Left kidney (tissue), 1 donor: ENCODE measurements at regions not wholly inside any gene's neighbourhood (a gene's known extent, or its start where the extent isn't known, plus 50 kb on each side); places are given as distances from the start of the nearest gene placed in this dataset.
"Not testable (repeated sequence)": the region's sequence is repeated elsewhere in the genome, so short reads cannot be mapped to it uniquely, and the experiment has no call there.

Experiments
- DNase-seq: peaks from one replicate; pipeline ENCODE4 v3.0.0-alpha.2; 2013

- DNase-seq: no peak
These were observed 149.9 kb upstream of the ANKH start for GRCh38 chr5:15021266-15022046.

- no peak for DNase-seq
These were observed 149.2 kb upstream of the ANKH start for GRCh38 chr5:15020736-15021135.

GRCh38 chr5:15014809-15015208 is 143.2 kb upstream of the ANKH start:
- DNase-seq: no peak

GRCh38 chr5:15013654-15014463 is 142.3 kb upstream of the ANKH start:
- DNase-seq: peak; percentile 63

GRCh38 chr5:15012061-15012460 is 140.5 kb upstream of the ANKH start:
- DNase-seq: no peak

- DNase-seq: no peak
These were observed 139.4 kb upstream of the ANKH start for GRCh38 chr5:15010936-15011335.

GRCh38 chr5:15009420-15009819 is 137.8 kb upstream of the ANKH start:
- peak; percentile 34 for DNase-seq

GRCh38 chr5:15008921-15009320 is 137.3 kb upstream of the ANKH start:
- DNase-seq: no peak

GRCh38 chr5:15008476-15008875 is 136.9 kb upstream of the ANKH start:
- DNase-seq: no peak

GRCh38 chr5:15007646-15008045 is 136.1 kb upstream of the ANKH start:
- no peak for DNase-seq

- no peak for DNase-seq
These were observed 132.9 kb upstream of the ANKH start for GRCh38 chr5:15004506-15004905.

GRCh38 chr5:15003511-15003920 is 131.9 kb upstream of the ANKH start:
- DNase-seq: peak; percentile 53

GRCh38 chr5:15002791-15003190 is 131.2 kb upstream of the ANKH start:
- no peak for DNase-seq

GRCh38 chr5:15002173-15002572 is 130.6 kb upstream of the ANKH start:
- DNase-seq: no peak

GRCh38 chr5:15001517-15001916 is 129.9 kb upstream of the ANKH start:
- DNase-seq: no peak

- no peak for DNase-seq
These were observed 126.9 kb upstream of the ANKH start for GRCh38 chr5:14998491-14998890.

GRCh38 chr5:14996997-14997396 is 125.4 kb upstream of the ANKH start:
- DNase-seq: no peak

- DNase-seq: no peak
These were observed 123.7 kb upstream of the ANKH start for GRCh38 chr5:14995229-14995628.

GRCh38 chr5:14993459-14994133 is 122.0 kb upstream of the ANKH start:
- not testable (repeated sequence) for DNase-seq

GRCh38 chr5:14992751-14993458 is 121.3 kb upstream of the ANKH start:
- DNase-seq: not testable (repeated sequence)

- DNase-seq: no peak
These were observed 116.6 kb upstream of the ANKH start for GRCh38 chr5:14988223-14988622.

- no peak for DNase-seq
These were observed 114.8 kb upstream of the ANKH start for GRCh38 chr5:14986413-14986812.
